IMR-90 (cell line): ENCODE measurements at regions not wholly inside any gene's neighbourhood (a gene's known extent, or its start where the extent isn't known, plus 50 kb on each side); places are given as distances from the start of the nearest gene placed in this dataset.

Source experiments
- ATAC-seq: fragments of 200-7000 bp; cut with Tn5 transposase; 2 replicates; pipeline ENCODE4 v1.9.1; 2020; ENCODE audit warnings: low read depth, mild to moderate bottlenecking, moderate library complexity
- BruUV-seq: library from RNA; stranded (reverse); fragments of 400-500 nt; replicated peaks from 2 replicates; lab custom pipeline; 2021; lab: Mats Ljungman, UMichigan
- CTCF ChIA-PET: fragments of 300-600 bp; formaldehyde crosslinking; extraction: SDS; loops from one replicate; lab custom pipeline; 2021; ENCODE audit warnings: antibody characterized with exemption; lab: Yijun Ruan, JAX
- POLR2A ChIA-PET: fragments of 300-600 bp; sonication (Branson Sonifier 250); formaldehyde crosslinking; loops from one replicate; lab custom pipeline; 2022; ENCODE audit warnings: antibody characterized with exemption; ENCODE audit not compliant: unreplicated experiment; lab: Charles Lee
- DNase-seq: peaks from one replicate; pipeline ENCODE4 v3.0.0; 2013
- H2AFZ ChIP-seq: replicated peaks from 2 replicates; pipeline ENCODE3; 2013; ENCODE audit warnings: low read length, mild to moderate bottlenecking; ENCODE audit not compliant: poor library complexity
- H2AK5ac ChIP-seq: 2 replicates; pipeline ENCODE4 v1.6.1; 2013; ENCODE audit warnings: low read depth, low read length, inconsistent platforms
- H2AK9ac ChIP-seq: replicated peaks from 2 replicates; pipeline ENCODE3; 2013; ENCODE audit warnings: mild to moderate bottlenecking, low read depth, low read length, moderate library complexity; ENCODE audit not compliant: poor library complexity
- H2BK120ac ChIP-seq: 2 replicates; pipeline ENCODE4 v1.6.1; 2013; ENCODE audit warnings: low read depth, low read length, inconsistent platforms
- H2BK15ac ChIP-seq: 3 replicates; pipeline ENCODE4 v1.6.1; 2013; ENCODE audit warnings: low read depth, low read length, inconsistent platforms
- H2BK20ac ChIP-seq: 2 replicates; pipeline ENCODE4 v1.6.1; 2013; ENCODE audit warnings: low read depth, mild to moderate bottlenecking, inconsistent platforms, low read length, moderate library complexity
- H2BK5ac ChIP-seq: 2 replicates; pipeline ENCODE4 v1.6.1; 2013; ENCODE audit warnings: mild to moderate bottlenecking, low read depth, low read length, inconsistent platforms; ENCODE audit not compliant: poor library complexity, severe bottlenecking
- H3K14ac ChIP-seq: replicated peaks from 2 replicates; pipeline ENCODE4 v1.6.1; 2013; ENCODE audit warnings: low read depth, low read length, inconsistent platforms
- H3K18ac ChIP-seq: 2 replicates; pipeline ENCODE4 v1.6.1; 2013; ENCODE audit warnings: low read depth, low read length, control low read depth
- H3K23ac ChIP-seq: 2 replicates; pipeline ENCODE4 v1.6.1; 2013; ENCODE audit warnings: low read depth, low read length, inconsistent platforms
- H3K27ac ChIP-seq: 2 replicates; pipeline ENCODE4 v1.5.1; 2013; ENCODE audit warnings: mild to moderate bottlenecking, control low read depth, low read length; ENCODE audit not compliant: insufficient read depth
- H3K27me3 ChIP-seq: 2 replicates; pipeline ENCODE4 v1.6.1; 2013; ENCODE audit warnings: low read length; ENCODE audit not compliant: control insufficient read depth, insufficient read depth
- H3K36me3 ChIP-seq: 2 replicates; pipeline ENCODE4 v1.6.1; 2013; ENCODE audit warnings: low read length, mixed read lengths; ENCODE audit not compliant: control insufficient read depth, insufficient read depth
- H3K4ac ChIP-seq: 2 replicates; pipeline ENCODE4 v1.6.1; 2013; ENCODE audit warnings: low read depth, low read length, inconsistent platforms
- H3K4me1 ChIP-seq: 2 replicates; pipeline ENCODE4 v1.6.1; 2013; ENCODE audit warnings: low read length, mixed read lengths; ENCODE audit not compliant: control insufficient read depth, insufficient read depth
- H3K4me2 ChIP-seq: 2 replicates; pipeline ENCODE4 v1.6.1; 2013; ENCODE audit warnings: low read depth, mild to moderate bottlenecking, control low read depth, low read length, moderate library complexity
- H3K4me3 ChIP-seq: 2 replicates; pipeline ENCODE4 v1.5.1; 2013; ENCODE audit warnings: low read depth, mild to moderate bottlenecking, control low read depth, low read length, moderate library complexity; ENCODE audit not compliant: insufficient read depth
- H3K56ac ChIP-seq: 2 replicates; pipeline ENCODE4 v1.6.1; 2013; ENCODE audit warnings: low read length, inconsistent platforms; ENCODE audit not compliant: insufficient read depth; ENCODE audit errors: extremely low read depth
- H3K79me1 ChIP-seq, 2 experiments: 2 replicates each; pipeline ENCODE4 v1.6.1; 2013; ENCODE audit warnings: low read length in 2 of 2, inconsistent platforms in 1 of 2, low read depth in 1 of 2
- H3K9ac ChIP-seq: 2 replicates; pipeline ENCODE4 v1.6.1; 2013; ENCODE audit warnings: low read depth, low read length, control low read depth
- H3K9me1 ChIP-seq: 2 replicates; pipeline ENCODE4 v1.6.1; 2013; ENCODE audit warnings: low read length, inconsistent platforms; ENCODE audit not compliant: insufficient read depth
- H3K9me3 ChIP-seq: 2 replicates; pipeline ENCODE4 v1.6.1; 2013; ENCODE audit warnings: low read length; ENCODE audit not compliant: control insufficient read depth, insufficient read depth
- H4K20me1 ChIP-seq: 2 replicates; pipeline ENCODE4 v1.6.1; 2013; ENCODE audit warnings: low read length, inconsistent platforms; ENCODE audit not compliant: insufficient read depth
- H4K5ac ChIP-seq: 2 replicates; pipeline ENCODE4 v1.6.1; 2013; ENCODE audit warnings: mild to moderate bottlenecking, low read depth, low read length, control low read depth
- H4K8ac ChIP-seq, 2 experiments: 2 replicates each; pipeline ENCODE4 v1.6.1; 2013; ENCODE audit warnings: low read depth in 2 of 2, low read length in 2 of 2, control low read depth in 1 of 2, inconsistent platforms in 1 of 2
- H4K91ac ChIP-seq: 2 replicates; pipeline ENCODE4 v1.6.1; 2013; ENCODE audit warnings: low read depth, low read length, inconsistent platforms; ENCODE audit not compliant: insufficient read depth
- BHLHE40 ChIP-seq: fragments of 150-350 bp; IDR thresholded peaks from 2 replicates; pipeline ENCODE4 v1.6.1; 2016; ENCODE audit warnings: mild to moderate bottlenecking, low read depth, low read length
- CEBPB ChIP-seq: IDR thresholded peaks from 2 replicates; pipeline ENCODE4 v1.6.1; 2012; ENCODE audit warnings: low read depth, low read length, improper control_type of control experiment
- FOS ChIP-seq: fragments of 150-350 bp; IDR thresholded peaks from 2 replicates; pipeline ENCODE4 v1.6.1; 2016; ENCODE audit warnings: low read depth, low read length
- MAFK ChIP-seq: IDR thresholded peaks from 2 replicates; pipeline ENCODE4 v1.6.1; 2012; ENCODE audit warnings: low read depth, low read length, improper control_type of control experiment
- MAZ ChIP-seq: IDR thresholded peaks from 2 replicates; pipeline ENCODE4 v1.6.1; 2012; ENCODE audit warnings: low read depth, mild to moderate bottlenecking, low read length, improper control_type of control experiment, moderate library complexity, borderline replicate concordance
- POLR2A ChIP-seq: IDR thresholded peaks from 2 replicates; pipeline ENCODE4 v1.6.1; 2012; ENCODE audit warnings: mild to moderate bottlenecking, low read depth, low read length
- RFX5 ChIP-seq: IDR thresholded peaks from 2 replicates; pipeline ENCODE4 v1.8.0; 2012; ENCODE audit warnings: low read depth, mild to moderate bottlenecking, low read length, moderate library complexity
- SMC3 ChIP-seq: fragments of 150-350 bp; IDR thresholded peaks from 2 replicates; pipeline ENCODE4 v1.6.1; 2016; ENCODE audit warnings: low read depth, mild to moderate bottlenecking, antibody characterized with exemption, low read length, moderate library complexity
- USF2 ChIP-seq: fragments of 150-350 bp; IDR thresholded peaks from 2 replicates; pipeline ENCODE4 v1.6.1; 2017; ENCODE audit warnings: mild to moderate bottlenecking, antibody characterized with exemption, low read length, low read depth
- WGBS, 2 experiments: methylation state at CpG; one replicate each; pipeline versions ENCODE4 v1.1.5 to v1.1.7; 2013; ENCODE audit warnings: missing lambda C conversion rate in 2 of 2; ENCODE audit not compliant: insufficient read length in 1 of 2; ENCODE audit errors: extremely low coverage in 2 of 2; 5-methylcytosine and 5-hydroxymethylcytosine counted together
- dilution Hi-C: fragments of 300-500 bp; cut with HindIII; formaldehyde crosslinking; loops from one replicate; pipeline ENCODE4 v1.14.3; 2018; ENCODE audit warnings: low sequenced_read_pairs; ENCODE audit not compliant: unreplicated experiment
- in situ Hi-C: fragments of 300-500 bp; cut with MboI; formaldehyde crosslinking; loops from 3 replicates; pipeline ENCODE4 v1.14.3; 2019; ENCODE audit warnings: low sequenced_read_pairs, inconsistent platforms, mixed read lengths
- intact Hi-C: fragments of 100-400 bp; cut with micrococcal nuclease; formaldehyde crosslinking; loops from 2 replicates; pipeline ENCODE4 v1.10.0; 2022

DNA sequence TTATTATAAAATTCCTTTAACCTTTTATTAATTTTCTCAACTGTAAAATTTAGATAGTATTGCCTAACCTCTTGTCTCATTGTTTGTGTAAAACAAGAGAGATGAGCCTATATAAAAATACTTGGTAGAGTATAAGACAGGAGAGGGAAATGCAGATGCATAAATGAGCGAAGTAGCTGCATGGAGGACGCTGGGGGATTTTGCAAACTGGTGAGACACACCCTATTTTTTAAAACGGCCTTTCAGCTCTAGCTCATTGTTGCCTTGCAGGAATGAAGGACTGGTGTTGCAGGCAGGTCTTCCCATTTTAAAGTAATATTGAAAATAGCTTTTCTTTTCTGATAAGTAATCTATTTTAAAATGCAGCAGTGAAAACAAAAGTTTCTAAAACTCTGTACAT is 435.3 kb upstream of the HNRNPA3 start:
- H3K9me3 ChIP-seq, result no peaks in the 10 kb centered on the region

More for the DNA sequence above, 435.3 kb upstream of the HNRNPA3 start:
- no peak overlapping the region for H3K4ac ChIP-seq
- H3K9me1 ChIP-seq, result no peaks in the 10 kb centered on the region
- H3K36me3 ChIP-seq, result no peaks in the 10 kb centered on the region
- ATAC-seq, result no peak
- no peaks in the 10 kb centered on the region for H3K79me1 ChIP-seq
- H3K56ac ChIP-seq, result no peak overlapping the region
- no peaks in the 10 kb centered on the region for H4K20me1 ChIP-seq
- no peak overlapping the region for H3K4me2 ChIP-seq
- no TSS peak for BruUV-seq
- no peak overlapping the region for H4K5ac ChIP-seq
- no peak overlapping the region for H2BK5ac ChIP-seq
- H2BK20ac ChIP-seq, result no peak overlapping the region
- H2AK5ac ChIP-seq, result no peak overlapping the region
- H3K4me3 ChIP-seq, result no peak overlapping the region
- no peak overlapping the region for H3K14ac ChIP-seq
- dilution Hi-C loops (no loop called here), intact Hi-C loops (no loop called here), in situ Hi-C loops (no loop called here)
- no peak overlapping the region for H3K23ac ChIP-seq
- H3K18ac ChIP-seq, result no peak overlapping the region
- H2AK9ac ChIP-seq, result no peak overlapping the region
- no peak for DNase-seq
- ChIA-PET POLR2A (no interaction called here), CTCF (no interaction called here)
- no peak overlapping the region for H3K9ac ChIP-seq
- H2AFZ ChIP-seq, result no peak overlapping the region
- no CpG with 5 or more reads among the region's 3 CpGs for WGBS, 2 experiments
- H2BK120ac ChIP-seq, result no peak overlapping the region
- no peak overlapping the region for H4K91ac ChIP-seq
- no peaks in the 10 kb centered on the region for H3K27me3 ChIP-seq
- no peak overlapping the region for H2BK15ac ChIP-seq
- no peak overlapping the region for H3K27ac ChIP-seq
- TF ChIP-seq SMC3 (no peak), BHLHE40 (no peak), CEBPB (no peak), MAZ (no peak), POLR2A (no peak), MAFK (no peak), RFX5 (no peak), FOS (no peak), USF2 (no peak)
- no peak overlapping the region for H4K8ac ChIP-seq
- H3K4me1 ChIP-seq, result no peaks in the 10 kb centered on the region
